ENCODE measurements at regions not wholly inside any gene's neighbourhood (a gene's known extent, or its start where the extent isn't known, plus 50 kb on each side); places are given as distances from the start of the nearest gene placed in this dataset.
A peak's percentile ranks its signal among the peaks of the same experiment; 100 is the strongest.

DNA sequence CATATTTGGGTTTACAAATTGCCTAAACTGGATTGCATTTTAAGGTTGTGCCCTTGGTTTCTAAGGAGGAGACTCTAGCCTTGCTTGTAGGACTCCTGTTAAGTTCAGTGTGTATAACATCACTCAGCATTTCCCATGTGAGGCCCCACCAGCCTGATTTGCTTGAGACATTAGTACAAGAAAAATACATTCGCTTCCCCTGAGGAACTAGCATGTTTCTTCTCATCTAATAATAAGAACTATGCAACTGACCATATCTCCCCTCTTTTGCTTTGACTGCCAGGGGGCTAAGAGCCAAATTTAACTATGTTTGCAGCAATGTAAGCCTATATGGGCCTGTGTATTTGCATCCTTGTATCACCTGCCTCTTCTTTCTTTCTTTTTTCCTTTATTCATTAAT is 737.9 kb downstream of the INHBA start:
- DNase-seq (no peak), ATAC-seq (no peak)
- WGBS (ENCODE audit: insufficient coverage, low coverage, low lambda C conversion rate, missing lambda C conversion rate), result 56% methylated on average over 1 of the region's 1 CpG
- TF ChIP-seq POLR2A (IDR thresholded peaks at IDR 0.05), result no peak
- TF ChIP-seq, protein P1, sequence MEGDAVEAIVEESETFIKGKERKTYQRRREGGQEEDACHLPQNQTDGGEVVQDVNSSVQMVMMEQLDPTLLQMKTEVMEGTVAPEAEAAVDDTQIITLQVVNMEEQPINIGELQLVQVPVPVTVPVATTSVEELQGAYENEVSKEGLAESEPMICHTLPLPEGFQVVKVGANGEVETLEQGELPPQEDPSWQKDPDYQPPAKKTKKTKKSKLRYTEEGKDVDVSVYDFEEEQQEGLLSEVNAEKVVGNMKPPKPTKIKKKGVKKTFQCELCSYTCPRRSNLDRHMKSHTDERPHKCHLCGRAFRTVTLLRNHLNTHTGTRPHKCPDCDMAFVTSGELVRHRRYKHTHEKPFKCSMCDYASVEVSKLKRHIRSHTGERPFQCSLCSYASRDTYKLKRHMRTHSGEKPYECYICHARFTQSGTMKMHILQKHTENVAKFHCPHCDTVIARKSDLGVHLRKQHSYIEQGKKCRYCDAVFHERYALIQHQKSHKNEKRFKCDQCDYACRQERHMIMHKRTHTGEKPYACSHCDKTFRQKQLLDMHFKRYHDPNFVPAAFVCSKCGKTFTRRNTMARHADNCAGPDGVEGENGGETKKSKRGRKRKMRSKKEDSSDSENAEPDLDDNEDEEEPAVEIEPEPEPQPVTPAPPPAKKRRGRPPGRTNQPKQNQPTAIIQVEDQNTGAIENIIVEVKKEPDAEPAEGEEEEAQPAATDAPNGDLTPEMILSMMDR (IDR thresholded peaks at IDR 0.05), result no peak
- Histone ChIP-seq H3K27ac (no peak overlapping the region), H3K9me3 (no peaks in the 10 kb centered on the region), H3K27me3 (no peaks in the 10 kb centered on the region), H3K4me3 (no peak overlapping the region), H3K4me1 (peaks cover 0 to 5% (median 0%) of the 10 kb centered on the region in 4 donors), H3K36me3 (no peaks in the 10 kb centered on the region)
- intact Hi-C loops (cut with DNase I), result no loop called here

DNA sequence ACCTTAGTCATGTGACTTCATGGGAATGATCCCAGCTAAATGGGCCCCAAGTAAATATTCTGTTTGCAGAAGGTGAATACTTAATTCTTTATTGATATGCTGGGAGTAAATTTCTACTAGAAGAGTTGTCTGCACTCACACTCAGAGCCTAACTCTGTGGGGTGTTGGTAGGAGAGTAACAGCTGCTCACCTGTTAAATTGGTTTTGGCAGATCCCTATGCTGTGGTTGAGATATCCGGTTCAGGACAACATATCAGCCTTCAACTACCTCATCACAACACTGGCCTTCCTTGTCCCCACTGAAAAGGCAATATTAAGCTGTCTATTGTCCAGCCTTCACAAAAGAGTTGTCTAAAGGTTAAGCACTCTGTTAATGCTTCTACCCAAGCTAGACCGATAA is 738.3 kb downstream of the INHBA start:
- intact Hi-C loops (cut with DNase I), result no loop called here
- Histone ChIP-seq H3K36me3 (no peaks in the 10 kb centered on the region), H3K9me3 (no peaks in the 10 kb centered on the region), H3K27me3 (no peaks in the 10 kb centered on the region), H3K4me1 (peaks cover 0 to 5% (median 0%) of the 10 kb centered on the region in 4 donors), H3K4me3 (no peak overlapping the region), H3K27ac (no peak overlapping the region)
- no peak for DNase-seq
- TF ChIP-seq POLR2A (IDR thresholded peaks at IDR 0.05), result no peak
- TF ChIP-seq, protein P1 (IDR thresholded peaks at IDR 0.05), result no peak
- ATAC-seq, result no peak
- WGBS (ENCODE audit: insufficient coverage, low coverage, low lambda C conversion rate, missing lambda C conversion rate), result 100% methylated on average over 2 of the region's 2 CpGs

DNA sequence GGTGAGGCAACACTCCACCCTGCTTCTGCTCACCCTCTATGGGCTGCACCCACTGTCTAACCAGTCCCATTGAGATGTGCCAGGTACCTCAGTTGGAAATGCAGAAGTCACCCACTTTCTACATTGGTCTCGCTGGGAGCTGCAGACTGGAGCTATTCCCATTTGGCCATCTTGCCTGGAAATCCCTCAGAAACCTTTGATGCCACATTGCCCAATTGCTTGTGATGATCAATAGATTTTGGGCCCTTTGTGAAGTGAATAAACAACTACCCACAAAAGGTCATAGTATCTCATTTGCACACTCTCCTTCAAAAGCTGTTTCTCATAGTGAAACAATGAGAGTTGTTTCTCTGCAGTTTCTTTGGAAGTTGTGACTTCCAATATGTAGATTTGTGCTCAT is 742.9 kb downstream of the INHBA start:
- no peak overlapping the region for H3K4me3 ChIP-seq
- no peak overlapping the region for H3K27ac ChIP-seq
- H3K9me3 ChIP-seq, result no peaks in the 10 kb centered on the region
- no peaks in the 10 kb centered on the region for H3K36me3 ChIP-seq
- TF ChIP-seq POLR2A (IDR thresholded peaks at IDR 0.05), result no peak
- TF ChIP-seq, protein P1 (IDR thresholded peaks at IDR 0.05), result no peak
- DNase-seq (peak in 1 of 3 donors; percentile 62), ATAC-seq (peak; percentile 86 to 99 (median 95))
- H3K27me3 ChIP-seq, result no peaks in the 10 kb centered on the region
- WGBS (ENCODE audit: insufficient coverage, low coverage, low lambda C conversion rate, missing lambda C conversion rate), result 50% methylated on average over 1 of the region's 1 CpG
- intact Hi-C loops (cut with DNase I), result no loop called here
- H3K4me1 ChIP-seq, result peaks cover 0 to 5% (median 0%) of the 10 kb centered on the region in 4 donors

DNA sequence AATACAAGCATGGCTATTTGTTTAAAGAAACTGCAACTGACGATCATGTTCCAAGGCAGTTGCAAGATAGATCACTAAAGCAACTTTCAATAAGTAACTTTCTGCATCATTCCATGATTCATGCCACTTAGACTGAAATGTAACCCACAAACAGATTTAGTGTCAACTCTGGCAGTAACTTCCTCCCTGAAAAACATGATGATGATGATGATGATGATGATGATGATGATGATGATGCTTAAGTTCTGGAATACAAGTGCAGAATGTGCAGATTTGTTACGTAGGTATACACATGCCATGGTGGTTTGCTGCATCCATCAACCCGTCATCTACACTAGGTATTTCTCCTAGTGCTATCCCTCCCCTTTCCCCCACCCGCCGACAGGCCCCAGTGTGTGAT is 754.7 kb downstream of the INHBA start:
- no peak overlapping the region for H3K4me3 ChIP-seq
- TF ChIP-seq, protein P1 (IDR thresholded peaks at IDR 0.05), result no peak
- TF ChIP-seq POLR2A (IDR thresholded peaks at IDR 0.05), result no peak
- H3K9me3 ChIP-seq, result peaks cover 0 to 6% (median 2%) of the 10 kb centered on the region in 4 donors
- H3K36me3 ChIP-seq, result no peaks in the 10 kb centered on the region
- intact Hi-C loops (cut with DNase I), result no loop called here
- ATAC-seq (no peak), DNase-seq (no peak)
- no peak overlapping the region for H3K27ac ChIP-seq
- WGBS (ENCODE audit: insufficient coverage, low coverage, low lambda C conversion rate, missing lambda C conversion rate), result 90% methylated on average over 3 of the region's 5 CpGs
- H3K4me1 ChIP-seq, result no peaks in the 10 kb centered on the region
- no peaks in the 10 kb centered on the region for H3K27me3 ChIP-seq

DNA sequence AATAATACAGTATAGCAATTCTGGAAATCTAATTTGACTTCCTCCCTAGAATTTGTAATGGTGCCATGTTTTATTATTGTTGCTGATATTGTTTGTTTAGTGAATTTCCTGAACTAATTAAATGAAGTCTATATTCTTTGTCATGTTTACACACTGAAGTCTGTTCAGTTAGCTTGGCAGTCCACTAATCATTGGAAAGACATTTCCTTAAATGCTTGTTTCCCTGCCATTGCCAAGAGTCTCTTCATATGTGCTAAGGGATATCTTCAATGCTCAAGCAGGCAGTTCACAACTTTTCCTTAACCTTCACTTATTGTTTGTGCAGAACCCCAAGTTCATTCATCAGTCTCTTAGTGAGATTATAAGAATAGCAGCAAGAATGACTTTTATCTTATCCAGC is 755.3 kb downstream of the INHBA start:
- Histone ChIP-seq H3K9me3 (peaks cover 0 to 6% (median 2%) of the 10 kb centered on the region in 4 donors), H3K4me1 (no peaks in the 10 kb centered on the region), H3K27me3 (no peaks in the 10 kb centered on the region), H3K4me3 (no peak overlapping the region), H3K36me3 (no peaks in the 10 kb centered on the region), H3K27ac (no peak overlapping the region)
- no peak for TF ChIP-seq POLR2A (IDR thresholded peaks at IDR 0.05)
- TF ChIP-seq, protein P1 (IDR thresholded peaks at IDR 0.05), result no peak
- ATAC-seq (no peak), DNase-seq (no peak)
- intact Hi-C loops (cut with DNase I), result no loop called here

Measured in right lobe of liver (tissue), 6 donors.